ENCODE measurements at regions not wholly inside any gene's neighbourhood (a gene's known extent, or its start where the extent isn't known, plus 50 kb on each side); places are given as distances from the start of the nearest gene placed in this dataset.

- Histone ChIP-seq H3K9ac (replicated peaks in 1 of 4; ENCODE audit: extremely low read depth in 1 of 4, low read depth in 3 of 4, low read length in 3 of 4) (no peak overlapping the region), H3K4me2 (ENCODE audit: insufficient read depth in 1 of 2, low read depth in 2 of 2, low read length in 2 of 2) (no peak overlapping the region), H2BK15ac (ENCODE audit: low read length) (no peak overlapping the region), H3K9me3 (ENCODE audit: insufficient read depth in 2 of 2, low read depth in 1 of 2, low read length in 1 of 2) (no peaks in the 10 kb centered on the region), H3K4ac (replicated peaks; ENCODE audit: insufficient read length, low read depth, low read length) (no peak overlapping the region), H4K8ac (ENCODE audit: extremely low read depth, insufficient read depth, low read length) (no peak overlapping the region), H4K91ac (replicated peaks; ENCODE audit: insufficient read length, low read length) (no peak overlapping the region), H3K4me1 (replicated peaks in 1 of 4; ENCODE audit: control insufficient read depth in 3 of 4, insufficient read depth in 4 of 4, low read length in 3 of 4) (peaks cover 0 to 3% (median under 1%) of the 10 kb centered on the region in 4 experiments; a peak in 2 of 7 replicates), H2AK5ac (ENCODE audit: low read depth, low read length) (no peak overlapping the region), H3K56ac (replicated peaks; ENCODE audit: insufficient read length, low read depth, low read length) (no peak overlapping the region), H3K23ac (ENCODE audit: insufficient read length) (no peak overlapping the region), H4K20me1 (replicated peaks in 1 of 2; ENCODE audit: control insufficient read depth in 1 of 2, insufficient read depth in 2 of 2, low read length in 2 of 2) (no peaks in the 10 kb centered on the region), H2AFZ (ENCODE audit: low read length) (no peak overlapping the region), H4K5ac (ENCODE audit: insufficient read length, low read depth, low read length) (no peak overlapping the region), H3K4me3 (ENCODE audit: extremely low read depth in 1 of 4, insufficient read depth in 2 of 4, low read depth in 3 of 4, low read length in 4 of 4) (no peak overlapping the region), H3K79me2 (ENCODE audit: control insufficient read depth in 1 of 2, insufficient read depth in 2 of 2, low read length in 2 of 2) (no peaks in the 10 kb centered on the region), H3K23me2 (ENCODE audit: low read depth, low read length) (no peaks in the 10 kb centered on the region), H3K36me3 (ENCODE audit: control insufficient read depth in 2 of 4, insufficient read depth in 4 of 4, low read length in 3 of 4) (no peaks in the 10 kb centered on the region), H2BK20ac (ENCODE audit: low read length) (no peak overlapping the region), H2BK120ac (replicated peaks; ENCODE audit: low read depth, low read length) (no peak overlapping the region), H3K79me1 (ENCODE audit: low read depth, low read length) (no peaks in the 10 kb centered on the region), H3K18ac (ENCODE audit: extremely low read depth, low read length) (no peak overlapping the region), H3K27ac (ENCODE audit: low read depth, low read length) (no peak overlapping the region), H2BK5ac (ENCODE audit: low read depth, low read length) (no peak overlapping the region), H3K14ac (ENCODE audit: insufficient read length) (no peak overlapping the region), H2BK12ac (ENCODE audit: low read depth, low read length) (no peak overlapping the region), H3K27me3 (replicated peaks in 1 of 4; ENCODE audit: control insufficient read depth in 3 of 4, extremely low read depth in 1 of 4, insufficient read depth in 3 of 4, low read length in 3 of 4) (no peaks in the 10 kb centered on the region)
- WGBS, 2 experiments (ENCODE audit: extremely low coverage in 1 of 2, insufficient coverage in 1 of 2, insufficient read length in 1 of 2, insufficient replicate concordance in 2 of 2, low coverage in 1 of 2, low lambda C conversion rate in 2 of 2, missing lambda C conversion rate in 1 of 2) = 91% methylated on average over 1 of the region's 1 CpG; no CpG with 5 or more reads in 1 of the 2 experiments
- FAIRE-seq (no peak), DNase-seq (ENCODE audit: low read depth in 1 of 2, low spot score in 2 of 2) (no peak)
- TF ChIP-seq MAFK (IDR thresholded peaks at IDR 0.05; ENCODE audit: low read depth, low read length) = no peak
- TF ChIP-seq KDM4A (IDR thresholded peaks at IDR 0.05; ENCODE audit: low read depth, low read length, severe bottlenecking) = no peak
- TF ChIP-seq, protein P1, sequence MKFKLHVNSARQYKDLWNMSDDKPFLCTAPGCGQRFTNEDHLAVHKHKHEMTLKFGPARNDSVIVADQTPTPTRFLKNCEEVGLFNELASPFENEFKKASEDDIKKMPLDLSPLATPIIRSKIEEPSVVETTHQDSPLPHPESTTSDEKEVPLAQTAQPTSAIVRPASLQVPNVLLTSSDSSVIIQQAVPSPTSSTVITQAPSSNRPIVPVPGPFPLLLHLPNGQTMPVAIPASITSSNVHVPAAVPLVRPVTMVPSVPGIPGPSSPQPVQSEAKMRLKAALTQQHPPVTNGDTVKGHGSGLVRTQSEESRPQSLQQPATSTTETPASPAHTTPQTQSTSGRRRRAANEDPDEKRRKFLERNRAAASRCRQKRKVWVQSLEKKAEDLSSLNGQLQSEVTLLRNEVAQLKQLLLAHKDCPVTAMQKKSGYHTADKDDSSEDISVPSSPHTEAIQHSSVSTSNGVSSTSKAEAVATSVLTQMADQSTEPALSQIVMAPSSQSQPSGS (IDR thresholded peaks at IDR 0.05; ENCODE audit: low read length) = no peak
- no peak for TF ChIP-seq SAP30 (IDR thresholded peaks at IDR 0.05; ENCODE audit: insufficient read depth, insufficient replicate concordance, low read length)
- no peak for TF ChIP-seq HDAC6 (IDR thresholded peaks at IDR 0.05; ENCODE audit: low read depth, low read length)
- TF ChIP-seq JUN (IDR thresholded peaks at IDR 0.05; ENCODE audit: low read depth, low read length) = no peak
- no peak for TF ChIP-seq CEBPB (IDR thresholded peaks at IDR 0.05; ENCODE audit: low read depth, low read length)
- no peak for TF ChIP-seq RAD21 (IDR thresholded peaks at IDR 0.05 in 1 of 2, conservative IDR thresholded peaks at IDR 0.05 in 1 of 2; ENCODE audit: low read depth in 2 of 2, low read length in 2 of 2)
- TF ChIP-seq NANOG (IDR thresholded peaks at IDR 0.05; ENCODE audit: insufficient read depth, low read depth, low read length, poor library complexity, severe bottlenecking) = no peak
- TF ChIP-seq CBX5 (IDR thresholded peaks at IDR 0.05; ENCODE audit: low read depth, low read length) = no peak
- ChIA-PET POLR2A (ENCODE audit: partially characterized antibody) (no interaction called here), CTCF (ENCODE audit: partially characterized antibody) (interaction anchor here (1.3 kb wide), 1 partner anchor 61 kb away, joined by 3 read pairs; no protein-coding TSS in a partner anchor)
Observed at GRCh38 chr2:195238379-195238778, 418.6 kb upstream of the SLC39A10 start.
